Esophagus muscularis mucosa (tissue), 4 donors: ENCODE measurements at regions not wholly inside any gene's neighbourhood (a gene's known extent, or its start where the extent isn't known, plus 50 kb on each side); places are given as distances from the start of the nearest gene placed in this dataset.

Source experiments
- EP300 ChIP-seq: sonication (generic); formaldehyde crosslinking; IDR thresholded peaks from one replicate; pipeline ENCODE4 v1.6.1; 2017; ENCODE audit warnings: antibody characterized with exemption
- POLR2A ChIP-seq: fragments of 450-650 bp; IDR thresholded peaks from one replicate; pipeline ENCODE4 v1.6.1; 2017; ENCODE audit warnings: antibody characterized with exemption, moderate library complexity, mild to moderate bottlenecking, low read depth
- POLR2AphosphoS5 ChIP-seq, 2 donors: sonication (generic); formaldehyde crosslinking; IDR thresholded peaks; one replicate each; pipeline ENCODE4 v1.6.1; 2017; ENCODE audit warnings: antibody characterized with exemption in 2 of 2
- TF ChIP-seq, protein P1 (sequence below), 3 experiments: fragments of 200-600 bp in 2 of 3; fragments of 450-650 bp in 1 of 3; sonication (generic) in 2 of 3; IDR thresholded peaks; one replicate each; pipeline ENCODE4 v1.5.1; 2017 to 2019; ENCODE audit warnings: antibody characterized with exemption in 3 of 3, mild to moderate bottlenecking in 2 of 3, moderate library complexity in 1 of 3

GRCh38 chr16:56115817-56116576, 75.3 kb upstream of the GNAO1 start:
- TF ChIP-seq POLR2A (no peak), POLR2AphosphoS5 (IDR thresholded peaks at IDR 0.05) (no peak), EP300 (no peak)
- TF ChIP-seq, protein P1, sequence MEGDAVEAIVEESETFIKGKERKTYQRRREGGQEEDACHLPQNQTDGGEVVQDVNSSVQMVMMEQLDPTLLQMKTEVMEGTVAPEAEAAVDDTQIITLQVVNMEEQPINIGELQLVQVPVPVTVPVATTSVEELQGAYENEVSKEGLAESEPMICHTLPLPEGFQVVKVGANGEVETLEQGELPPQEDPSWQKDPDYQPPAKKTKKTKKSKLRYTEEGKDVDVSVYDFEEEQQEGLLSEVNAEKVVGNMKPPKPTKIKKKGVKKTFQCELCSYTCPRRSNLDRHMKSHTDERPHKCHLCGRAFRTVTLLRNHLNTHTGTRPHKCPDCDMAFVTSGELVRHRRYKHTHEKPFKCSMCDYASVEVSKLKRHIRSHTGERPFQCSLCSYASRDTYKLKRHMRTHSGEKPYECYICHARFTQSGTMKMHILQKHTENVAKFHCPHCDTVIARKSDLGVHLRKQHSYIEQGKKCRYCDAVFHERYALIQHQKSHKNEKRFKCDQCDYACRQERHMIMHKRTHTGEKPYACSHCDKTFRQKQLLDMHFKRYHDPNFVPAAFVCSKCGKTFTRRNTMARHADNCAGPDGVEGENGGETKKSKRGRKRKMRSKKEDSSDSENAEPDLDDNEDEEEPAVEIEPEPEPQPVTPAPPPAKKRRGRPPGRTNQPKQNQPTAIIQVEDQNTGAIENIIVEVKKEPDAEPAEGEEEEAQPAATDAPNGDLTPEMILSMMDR (IDR thresholded peaks at IDR 0.05) = no peak
